ENCODE measurements at regions not wholly inside any gene's neighbourhood (a gene's known extent, or its start where the extent isn't known, plus 50 kb on each side); places are given as distances from the start of the nearest gene placed in this dataset.

GRCh38 chr18:64295839-64296238 lies 147.0 kb upstream of the LINC00305 start:
- TF ChIP-seq CTCF (IDR thresholded peaks at IDR 0.05; ENCODE audit: poor library complexity) (no peak), EZH2 (IDR thresholded peaks at IDR 0.05; ENCODE audit: borderline replicate concordance) (no peak)

Data from hepatocyte (in vitro differentiated cells).